ENCODE measurements at regions not wholly inside any gene's neighbourhood (a gene's known extent, or its start where the extent isn't known, plus 50 kb on each side); places are given as distances from the start of the nearest gene placed in this dataset.

DNA sequence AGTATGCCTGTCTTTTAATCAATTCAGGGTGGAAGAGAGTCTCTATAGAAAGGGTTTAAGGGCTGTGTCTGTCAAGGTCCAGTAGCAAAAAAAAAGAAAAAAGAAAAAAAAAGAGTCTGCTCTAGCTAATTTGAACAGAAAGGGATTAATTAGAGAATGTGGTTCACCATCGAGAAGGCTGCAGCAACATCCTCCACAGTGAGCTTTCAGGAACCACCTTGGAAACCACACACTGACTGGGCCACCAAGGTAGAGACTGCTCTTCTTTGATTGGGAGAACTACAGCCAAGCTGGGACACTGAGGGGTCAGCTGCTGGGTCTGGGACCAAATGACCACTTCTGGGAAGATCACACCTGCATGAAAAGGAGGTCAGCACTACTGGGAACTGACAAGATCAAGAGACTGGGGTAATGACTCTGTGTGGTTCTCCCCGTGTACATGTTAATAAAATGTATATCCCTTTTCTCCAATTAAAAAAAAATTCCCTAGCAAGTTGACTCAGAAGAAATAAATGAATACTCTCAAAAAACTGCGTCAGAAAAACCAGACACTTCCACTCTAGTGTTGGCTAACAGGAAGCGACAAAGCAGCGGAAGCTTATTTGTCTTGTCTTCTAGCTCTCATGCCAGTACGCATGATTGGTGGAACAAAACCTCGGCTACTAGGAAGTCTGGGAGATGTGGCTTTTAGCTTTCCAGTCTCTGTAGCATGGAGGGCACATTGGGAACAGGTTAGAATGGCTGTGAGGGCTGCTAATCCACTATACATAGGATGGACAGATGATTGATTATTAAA, 60.0 kb upstream of the IVNS1ABP start:
- H3K9me3 Mint-ChIP-seq, result peaks cover 9% of the 10 kb centered on the region

DNA sequence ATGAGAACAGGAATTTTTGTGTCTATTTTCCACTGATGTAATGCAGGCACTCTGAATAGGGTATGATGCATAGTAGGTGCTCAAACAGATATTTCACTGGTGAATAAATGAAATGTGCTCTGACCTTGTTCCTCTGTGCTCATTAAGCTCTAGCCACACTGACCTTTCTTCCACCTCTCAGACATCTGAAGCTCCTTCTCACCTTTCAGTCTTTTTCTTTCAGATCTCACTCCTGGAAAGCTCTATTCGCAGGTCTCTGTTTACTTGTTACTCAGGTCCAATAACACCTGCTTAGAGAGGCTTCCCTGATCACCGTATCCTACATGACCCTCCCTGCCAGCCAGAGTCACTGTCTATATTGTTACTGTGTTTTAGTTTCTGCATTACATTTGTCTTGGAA, 59.2 kb upstream of the IVNS1ABP start:
- intact Hi-C loops (cut with micrococcal nuclease), result loop anchor here (5.0 kb wide), 1 partner anchor 39 kb away; no protein-coding TSS in a partner anchor
- peak; percentile 47 for DNase-seq
- peaks cover 18% of the 10 kb centered on the region for H3K4me1 Mint-ChIP-seq

More for the DNA sequence above, 60.0 kb upstream of the IVNS1ABP start:
- H3K27me3 Mint-ChIP-seq, result peaks cover 3% of the 10 kb centered on the region
- peaks cover 18% of the 10 kb centered on the region for H3K4me1 Mint-ChIP-seq
- intact Hi-C loops (cut with micrococcal nuclease), result loop anchor here (5.0 kb wide), 1 partner anchor 40 kb away; no protein-coding TSS in a partner anchor
- no peak overlapping the region for H3K4me3 Mint-ChIP-seq
- peak; percentile 56 for DNase-seq
- H3K36me3 Mint-ChIP-seq (ENCODE audit: low read depth), result peaks cover 11% of the 10 kb centered on the region
- no peak overlapping the region for H3K27ac Mint-ChIP-seq

GRCh38 chr1:185375583-185375982, 58.5 kb upstream of the IVNS1ABP start:
- intact Hi-C loops (cut with micrococcal nuclease), result loop anchor here (5.0 kb wide), 1 partner anchor 38 kb away; no protein-coding TSS in a partner anchor
- Mint-ChIP-seq H3K27me3 (no peaks in the 10 kb centered on the region), H3K9me3 (no peaks in the 10 kb centered on the region), H3K36me3 (ENCODE audit: low read depth) (peaks cover 3% of the 10 kb centered on the region), H3K27ac (no peak overlapping the region), H3K4me3 (no peak overlapping the region), H3K4me1 (peaks cover 18% of the 10 kb centered on the region)
- DNase-seq, result peak; percentile 58

More for the DNA sequence above, 59.2 kb upstream of the IVNS1ABP start:
- Mint-ChIP-seq H3K9me3 (peaks cover 2% of the 10 kb centered on the region), H3K27ac (no peak overlapping the region), H3K27me3 (peaks cover 2% of the 10 kb centered on the region), H3K4me3 (no peak overlapping the region), H3K36me3 (ENCODE audit: low read depth) (peaks cover 5% of the 10 kb centered on the region)

DNA sequence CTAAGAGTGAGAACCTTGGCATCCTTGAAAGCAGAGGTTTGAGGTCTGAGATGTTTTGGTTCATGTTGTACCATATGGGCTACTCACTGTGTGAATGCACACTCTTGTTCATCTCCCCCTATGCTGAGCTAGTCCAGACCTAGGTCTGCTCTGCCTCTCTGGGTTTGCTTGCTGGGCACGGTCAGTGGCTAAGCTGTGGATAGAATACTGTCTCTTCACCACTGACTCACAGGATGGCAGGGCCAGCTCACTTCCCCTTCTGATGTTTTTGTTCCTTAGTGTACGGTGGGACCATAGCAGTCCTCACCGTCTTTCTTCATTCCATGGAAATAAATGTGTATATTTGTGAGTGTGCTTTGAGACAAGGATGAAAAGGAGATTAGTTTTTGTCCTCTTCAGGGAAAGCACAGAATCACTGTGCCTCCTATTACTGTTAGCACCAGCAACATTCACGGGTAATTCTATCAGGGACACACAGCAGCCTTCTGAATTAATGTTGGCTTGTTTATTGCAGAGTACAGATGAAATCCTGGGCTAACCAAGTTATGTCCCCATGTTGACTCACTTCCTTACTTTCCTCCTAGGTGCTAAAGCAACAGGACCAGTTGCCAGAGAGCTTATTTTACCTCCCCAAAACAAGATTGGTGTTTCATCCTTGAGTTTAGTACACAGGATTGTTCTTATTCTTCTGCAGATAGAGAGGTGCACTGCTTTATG, 56.9 kb upstream of the IVNS1ABP start:
- Mint-ChIP-seq H3K9me3 (no peaks in the 10 kb centered on the region), H3K4me3 (no peak overlapping the region), H3K36me3 (ENCODE audit: low read depth) (peaks cover 7% of the 10 kb centered on the region), H3K27ac (peak overlapping the region; percentile 62), H3K4me1 (peaks cover 20% of the 10 kb centered on the region), H3K27me3 (no peaks in the 10 kb centered on the region)
- peak; percentile 58 for DNase-seq
- intact Hi-C loops (cut with micrococcal nuclease), result no loop called here

GRCh38 chr1:185369786-185370185, 52.7 kb upstream of the IVNS1ABP start:
- Mint-ChIP-seq H3K27me3 (no peaks in the 10 kb centered on the region), H3K4me3 (no peak overlapping the region), H3K9me3 (no peaks in the 10 kb centered on the region), H3K36me3 (ENCODE audit: low read depth) (peaks cover 7% of the 10 kb centered on the region), H3K27ac (no peak overlapping the region), H3K4me1 (peaks cover 28% of the 10 kb centered on the region)
- intact Hi-C loops (cut with micrococcal nuclease), result no loop called here
- DNase-seq, result no peak

GRCh38 chr1:185368913-185369491, 52.0 kb upstream of the IVNS1ABP start:
- H3K4me1 Mint-ChIP-seq, result peaks cover 23% of the 10 kb centered on the region
- H3K9me3 Mint-ChIP-seq, result peaks cover 3% of the 10 kb centered on the region
- intact Hi-C loops (cut with micrococcal nuclease), result no loop called here

DNA sequence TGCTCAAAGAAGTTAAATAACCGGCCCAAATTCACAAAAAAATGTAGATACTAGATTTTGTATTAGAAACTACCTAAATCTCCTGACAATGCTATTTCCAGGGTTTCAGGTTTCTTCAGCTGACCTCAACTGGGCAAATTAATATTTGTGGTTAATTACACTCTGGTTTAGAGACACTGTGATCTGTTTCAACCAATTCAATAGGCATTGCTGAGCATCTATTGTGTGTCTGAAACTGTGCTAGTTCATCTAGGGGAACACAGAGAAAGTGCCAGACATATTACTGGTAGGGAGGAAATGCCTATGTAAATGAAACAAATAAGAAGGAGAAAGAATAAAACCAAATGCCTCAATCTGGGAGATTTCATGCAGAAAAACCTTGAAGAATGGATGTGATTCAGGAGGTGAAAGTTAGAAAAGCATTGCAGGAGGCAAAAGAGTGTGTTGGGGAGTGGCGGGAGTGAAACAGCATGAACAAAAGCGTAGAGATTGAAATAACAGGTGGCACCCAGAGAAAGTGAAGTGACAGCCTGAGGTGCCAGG, 51.3 kb upstream of the IVNS1ABP start:
- DNase-seq, result peak; percentile 39
- H3K27me3 Mint-ChIP-seq, result peaks cover 2% of the 10 kb centered on the region
- H3K4me1 Mint-ChIP-seq, result peaks cover 22% of the 10 kb centered on the region
- H3K4me3 Mint-ChIP-seq, result no peak overlapping the region
- peaks cover 5% of the 10 kb centered on the region for H3K36me3 Mint-ChIP-seq (ENCODE audit: low read depth)
- intact Hi-C loops (cut with micrococcal nuclease), result no loop called here
- peaks cover 7% of the 10 kb centered on the region for H3K9me3 Mint-ChIP-seq
- no peak overlapping the region for H3K27ac Mint-ChIP-seq

More at GRCh38 chr1:185368913-185369491, 52.0 kb upstream of the IVNS1ABP start:
- Mint-ChIP-seq H3K27ac (no peak overlapping the region), H3K36me3 (ENCODE audit: low read depth) (peaks cover 7% of the 10 kb centered on the region), H3K4me3 (no peak overlapping the region), H3K27me3 (peaks cover 2% of the 10 kb centered on the region)
- no peak for DNase-seq

GRCh38 chr1:185367218-185367617, 50.2 kb upstream of the IVNS1ABP start:
- intact Hi-C loops (cut with micrococcal nuclease), result no loop called here
- peaks cover 2% of the 10 kb centered on the region for H3K27me3 Mint-ChIP-seq
- no peak for DNase-seq
- H3K27ac Mint-ChIP-seq, result no peak overlapping the region
- H3K4me1 Mint-ChIP-seq, result peaks cover 17% of the 10 kb centered on the region
- peaks cover 7% of the 10 kb centered on the region for H3K36me3 Mint-ChIP-seq (ENCODE audit: low read depth)
- peaks cover 12% of the 10 kb centered on the region for H3K9me3 Mint-ChIP-seq
- H3K4me3 Mint-ChIP-seq, result no peak overlapping the region
